NCI-H1417 (cell line): ENCODE measurements at regions not wholly inside any gene's neighbourhood (a gene's known extent, or its start where the extent isn't known, plus 50 kb on each side); places are given as distances from the start of the nearest gene placed in this dataset.
A peak's percentile ranks its signal among the peaks of the same experiment; 100 is the strongest.

Source experiments
- DNase-seq, 3 experiments: peaks; one replicate each; lab custom pipeline; 2025; lab: John Stamatoyannopoulos, UW

GRCh38 chr15:69891070-69891536 lies 206.6 kb downstream of the TLE3 start:
- DNase-seq: no peak

GRCh38 chr15:69891606-69892005 lies 206.1 kb downstream of the TLE3 start:
- DNase-seq: no peak

GRCh38 chr15:69892351-69892750 lies 205.4 kb downstream of the TLE3 start:
- DNase-seq: no peak

- DNase-seq: no peak
Observed at GRCh38 chr15:69893086-69893485, 204.6 kb downstream of the TLE3 start.

- peak; percentile 25 to 59 (median 50) for DNase-seq
Observed at GRCh38 chr15:69893863-69894262, 203.9 kb downstream of the TLE3 start.

GRCh38 chr15:69895202-69895601 lies 202.5 kb downstream of the TLE3 start:
- no peak for DNase-seq

GRCh38 chr15:69896606-69897005 lies 201.1 kb downstream of the TLE3 start:
- no peak for DNase-seq

GRCh38 chr15:69897061-69897460 lies 200.7 kb downstream of the TLE3 start:
- no peak for DNase-seq

GRCh38 chr15:69897471-69898237 lies 200.1 kb downstream of the TLE3 start:
- DNase-seq: peak in 1 of 3 experiments; percentile 49

GRCh38 chr15:69898243-69898642 lies 199.5 kb downstream of the TLE3 start:
- DNase-seq: no peak

- no peak for DNase-seq
Observed at GRCh38 chr15:69902414-69903062, 195.2 kb downstream of the TLE3 start.

- peak in 1 of 3 experiments; percentile 48 for DNase-seq
Observed at GRCh38 chr15:69903470-69904469, 193.9 kb downstream of the TLE3 start.

GRCh38 chr15:69906256-69907185 lies 191.2 kb downstream of the TLE3 start:
- no peak for DNase-seq

- DNase-seq: no peak
Observed at GRCh38 chr15:69908060-69908459, 189.7 kb downstream of the TLE3 start.

- DNase-seq: no peak
Observed at GRCh38 chr15:69908590-69909420, 188.9 kb downstream of the TLE3 start.

- DNase-seq: peak in 1 of 3 experiments; percentile 44
Observed at GRCh38 chr15:69909719-69910444, 187.8 kb downstream of the TLE3 start.

GRCh38 chr15:69910514-69910913 lies 187.2 kb downstream of the TLE3 start:
- DNase-seq: no peak

- DNase-seq: no peak
Observed at GRCh38 chr15:69912116-69912515, 185.6 kb downstream of the TLE3 start.

GRCh38 chr15:69914040-69914439 lies 183.7 kb downstream of the TLE3 start:
- no peak for DNase-seq
